ENCODE measurements at regions not wholly inside any gene's neighbourhood (a gene's known extent, or its start where the extent isn't known, plus 50 kb on each side); places are given as distances from the start of the nearest gene placed in this dataset.

DNA sequence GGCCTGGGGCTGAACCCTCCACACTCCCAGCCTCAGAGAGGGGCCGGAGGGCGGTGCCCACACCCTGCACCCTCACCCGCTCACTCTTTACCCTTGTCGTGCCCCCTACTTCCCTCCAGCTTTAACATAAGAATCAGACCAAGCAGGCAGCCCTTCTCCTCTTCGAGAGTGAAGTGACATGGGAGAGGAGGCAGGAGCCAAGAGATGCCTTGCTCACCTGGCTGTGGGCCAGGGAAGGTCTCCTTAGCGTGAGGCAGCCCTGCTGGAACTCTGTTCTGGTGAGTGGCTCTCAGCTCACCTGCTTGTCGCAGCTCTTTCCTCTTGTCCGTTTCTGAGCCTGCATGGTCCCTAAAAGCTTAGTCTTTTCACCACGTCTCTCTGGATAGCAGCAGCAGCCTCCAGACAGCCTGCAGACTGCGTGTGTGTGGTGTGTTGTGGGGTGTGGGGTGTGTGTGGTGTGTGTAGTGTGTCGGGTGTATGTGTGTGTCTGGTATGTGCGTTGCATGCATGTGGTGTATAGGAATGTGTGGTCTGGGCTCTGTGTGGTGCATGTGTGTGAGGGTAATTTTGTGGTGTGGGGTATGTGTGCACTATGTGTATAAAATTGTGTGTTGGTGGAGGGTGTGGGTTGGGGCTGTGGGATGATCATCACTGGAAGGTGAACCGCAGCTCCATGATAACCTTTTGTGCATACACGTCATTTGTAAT is 86.7 kb downstream of the CCDC185 start:
- Histone ChIP-seq H3K36me3 (no peaks in the 10 kb centered on the region), H3K27ac (no peak overlapping the region), H3K27me3 (ENCODE audit: insufficient read depth, low read depth, severe bottlenecking) (no peaks in the 10 kb centered on the region), H3K4me3 (ENCODE audit: low read depth, low read length) (no peak overlapping the region), H3K9me3 (ENCODE audit: severe bottlenecking) (no peaks in the 10 kb centered on the region)
- TF ChIP-seq, protein P1, sequence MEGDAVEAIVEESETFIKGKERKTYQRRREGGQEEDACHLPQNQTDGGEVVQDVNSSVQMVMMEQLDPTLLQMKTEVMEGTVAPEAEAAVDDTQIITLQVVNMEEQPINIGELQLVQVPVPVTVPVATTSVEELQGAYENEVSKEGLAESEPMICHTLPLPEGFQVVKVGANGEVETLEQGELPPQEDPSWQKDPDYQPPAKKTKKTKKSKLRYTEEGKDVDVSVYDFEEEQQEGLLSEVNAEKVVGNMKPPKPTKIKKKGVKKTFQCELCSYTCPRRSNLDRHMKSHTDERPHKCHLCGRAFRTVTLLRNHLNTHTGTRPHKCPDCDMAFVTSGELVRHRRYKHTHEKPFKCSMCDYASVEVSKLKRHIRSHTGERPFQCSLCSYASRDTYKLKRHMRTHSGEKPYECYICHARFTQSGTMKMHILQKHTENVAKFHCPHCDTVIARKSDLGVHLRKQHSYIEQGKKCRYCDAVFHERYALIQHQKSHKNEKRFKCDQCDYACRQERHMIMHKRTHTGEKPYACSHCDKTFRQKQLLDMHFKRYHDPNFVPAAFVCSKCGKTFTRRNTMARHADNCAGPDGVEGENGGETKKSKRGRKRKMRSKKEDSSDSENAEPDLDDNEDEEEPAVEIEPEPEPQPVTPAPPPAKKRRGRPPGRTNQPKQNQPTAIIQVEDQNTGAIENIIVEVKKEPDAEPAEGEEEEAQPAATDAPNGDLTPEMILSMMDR (IDR thresholded peaks at IDR 0.05; ENCODE audit: low read depth, low read length): no peak
- DNase-seq: no peak

DNA sequence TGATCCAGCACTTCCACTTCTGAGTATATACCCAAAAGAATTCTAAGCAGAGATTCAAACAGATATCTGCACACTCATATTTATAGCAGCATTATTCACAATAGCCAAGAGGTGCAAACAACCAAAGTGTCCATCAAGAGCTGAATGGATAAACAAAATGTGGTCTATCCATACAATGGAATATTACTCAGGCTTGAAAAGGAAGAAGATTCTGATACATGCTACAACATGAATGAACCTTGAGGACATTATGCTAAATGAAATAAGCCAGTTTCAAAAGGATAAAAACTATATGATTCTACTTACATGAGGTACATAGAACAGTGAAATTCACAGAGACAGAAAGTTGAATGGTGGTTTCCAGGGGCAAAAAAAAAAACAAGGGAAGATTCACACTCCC is 88.9 kb downstream of the CCDC185 start:
- DNase-seq: no peak
- Histone ChIP-seq H3K27me3 (ENCODE audit: insufficient read depth, low read depth, severe bottlenecking) (no peaks in the 10 kb centered on the region), H3K36me3 (no peaks in the 10 kb centered on the region), H3K27ac (no peak overlapping the region), H3K4me3 (ENCODE audit: low read depth, low read length) (no peak overlapping the region), H3K9me3 (ENCODE audit: severe bottlenecking) (no peaks in the 10 kb centered on the region)
- TF ChIP-seq, protein P1 (IDR thresholded peaks at IDR 0.05; ENCODE audit: low read depth, low read length): no peak

DNA sequence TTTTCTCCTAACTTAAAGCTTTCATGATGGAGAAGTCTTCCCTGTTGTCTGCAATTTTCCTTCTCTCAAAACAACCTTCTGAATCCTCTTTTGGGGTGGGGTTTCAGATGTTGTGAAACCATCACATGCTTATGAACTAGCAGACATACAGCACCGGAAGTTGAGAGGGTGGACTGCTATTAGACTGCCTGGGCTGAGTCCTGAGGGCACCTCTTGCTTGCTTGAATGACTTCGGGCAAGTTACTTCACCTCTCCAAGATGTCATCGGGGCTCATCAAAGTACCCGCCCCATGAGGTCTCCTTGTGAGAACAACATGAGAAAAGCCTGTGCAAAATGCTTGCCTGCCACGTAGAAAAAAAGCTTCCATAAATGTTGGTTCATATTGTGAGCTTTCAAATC is 89.6 kb downstream of the CCDC185 start:
- H3K4me3 ChIP-seq (ENCODE audit: low read depth, low read length): no peak overlapping the region
- TF ChIP-seq, protein P1 (IDR thresholded peaks at IDR 0.05; ENCODE audit: low read depth, low read length): no peak
- no peaks in the 10 kb centered on the region for H3K36me3 ChIP-seq
- H3K27ac ChIP-seq: no peak overlapping the region
- no peaks in the 10 kb centered on the region for H3K9me3 ChIP-seq (ENCODE audit: severe bottlenecking)
- no peaks in the 10 kb centered on the region for H3K27me3 ChIP-seq (ENCODE audit: insufficient read depth, low read depth, severe bottlenecking)
- no peak for DNase-seq

DNA sequence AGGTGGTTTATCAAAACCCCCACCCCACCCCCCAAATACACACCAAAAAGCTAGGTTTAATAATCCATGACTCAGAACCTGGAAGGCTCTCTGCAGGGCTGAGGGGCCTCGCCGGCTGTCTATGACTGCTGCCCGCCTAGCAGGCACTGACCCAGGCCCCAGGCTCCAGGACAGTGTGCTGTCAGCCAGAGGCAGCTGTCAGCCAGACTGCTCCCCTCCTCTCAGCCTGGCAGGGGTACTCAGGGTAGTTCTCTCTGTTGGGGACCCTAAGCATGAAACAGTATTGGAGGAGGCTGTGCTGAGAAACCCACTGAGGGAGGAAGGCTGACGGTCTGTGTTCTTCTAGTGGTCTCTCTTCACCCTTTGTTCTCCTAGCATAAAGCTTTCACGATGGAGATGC is 90.3 kb downstream of the CCDC185 start:
- Histone ChIP-seq H3K27ac (no peak overlapping the region), H3K4me3 (ENCODE audit: low read depth, low read length) (no peak overlapping the region), H3K36me3 (no peaks in the 10 kb centered on the region), H3K27me3 (ENCODE audit: insufficient read depth, low read depth, severe bottlenecking) (no peaks in the 10 kb centered on the region), H3K9me3 (ENCODE audit: severe bottlenecking) (no peaks in the 10 kb centered on the region)
- TF ChIP-seq, protein P1 (IDR thresholded peaks at IDR 0.05; ENCODE audit: low read depth, low read length): no peak
- DNase-seq: no peak

DNA sequence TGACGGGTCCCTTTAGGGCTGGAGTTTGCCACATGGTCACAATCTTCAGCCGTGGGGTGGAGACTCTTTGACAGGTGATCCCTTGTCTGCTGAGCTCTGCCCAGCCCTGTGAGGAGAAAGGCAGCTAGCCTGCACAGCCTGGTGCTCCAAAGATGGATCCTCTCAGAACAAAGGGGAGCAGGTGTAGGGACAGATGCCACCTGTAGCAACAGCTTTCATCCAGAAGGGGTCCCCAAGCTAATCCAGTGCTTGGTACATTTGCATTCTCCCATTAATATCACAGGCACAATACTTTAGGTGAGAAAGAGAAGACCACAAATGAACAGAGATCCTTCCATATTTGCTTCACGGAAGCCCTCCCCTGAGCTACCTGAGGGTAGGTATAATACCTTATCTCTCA is 93.2 kb downstream of the CCDC185 start:
- TF ChIP-seq, protein P1 (IDR thresholded peaks at IDR 0.05; ENCODE audit: low read depth, low read length): peak; percentile 43; the same call in 1 of the 2 replicates
- no peaks in the 10 kb centered on the region for H3K27me3 ChIP-seq (ENCODE audit: insufficient read depth, low read depth, severe bottlenecking)
- H3K36me3 ChIP-seq: no peaks in the 10 kb centered on the region
- H3K27ac ChIP-seq: no peak overlapping the region
- DNase-seq: peak; percentile 13
- no peak overlapping the region for H3K4me3 ChIP-seq (ENCODE audit: low read depth, low read length)
- no peaks in the 10 kb centered on the region for H3K9me3 ChIP-seq (ENCODE audit: severe bottlenecking)
